ENCODE measurements at regions not wholly inside any gene's neighbourhood (a gene's known extent, or its start where the extent isn't known, plus 50 kb on each side); places are given as distances from the start of the nearest gene placed in this dataset.

DNA sequence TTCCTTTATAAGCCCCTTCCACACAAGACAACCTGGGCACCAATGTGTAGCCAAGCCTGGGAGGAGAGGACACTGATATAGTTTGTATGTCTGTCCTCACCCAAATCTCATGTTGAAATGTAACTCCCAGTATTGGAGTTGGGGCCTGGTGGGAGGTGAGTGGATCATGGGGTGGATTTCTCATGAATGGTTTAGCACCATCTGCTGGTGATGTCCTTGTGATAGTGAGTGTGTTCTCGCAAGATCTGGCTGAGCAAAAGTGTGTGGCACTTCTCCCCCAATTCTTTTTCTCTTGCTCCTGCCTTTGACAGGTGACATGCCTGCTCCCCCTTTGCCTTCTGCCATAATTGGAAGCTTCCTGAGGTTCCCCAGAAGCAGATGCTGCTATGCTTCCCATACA is 135.8 kb downstream of the USP31 start:
- Histone ChIP-seq H3K9me3 (ENCODE audit: low read depth) (no peaks in the 10 kb centered on the region), H3K4me3 (no peak overlapping the region), H3K4me1 (ENCODE audit: low read depth) (no peaks in the 10 kb centered on the region), H3K36me3 (no peaks in the 10 kb centered on the region), H3K27ac (no peak overlapping the region), H3K27me3 (no peaks in the 10 kb centered on the region)
- DNase-seq (ENCODE audit: low read depth in 1 of 2, low spot score in 1 of 2) = no peak
- TF ChIP-seq CTCF (IDR thresholded peaks at IDR 0.05; ENCODE audit: low read depth, low read length) = no peak

DNA sequence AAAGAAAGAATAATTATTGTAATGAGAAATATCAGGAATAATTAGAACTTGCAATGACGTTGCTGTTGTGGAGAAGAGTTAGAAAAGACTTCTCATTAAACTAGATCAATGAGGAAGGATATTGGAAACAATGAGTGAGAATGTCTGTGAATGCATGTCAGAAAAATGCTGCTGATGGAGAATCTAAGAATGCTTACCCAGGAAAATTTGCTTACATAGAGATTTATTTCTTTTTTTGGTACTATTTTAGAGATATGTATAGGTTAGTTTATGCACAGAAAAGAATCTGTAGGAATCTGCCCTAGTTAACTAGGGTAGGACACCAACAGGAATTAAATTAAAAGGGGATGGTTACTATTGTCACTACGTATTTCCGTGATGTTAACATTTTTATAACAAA is 140.2 kb downstream of the USP31 start:
- Histone ChIP-seq H3K27ac (no peak overlapping the region), H3K9me3 (ENCODE audit: low read depth) (no peaks in the 10 kb centered on the region), H3K36me3 (no peaks in the 10 kb centered on the region), H3K27me3 (no peaks in the 10 kb centered on the region), H3K4me3 (no peak overlapping the region), H3K4me1 (ENCODE audit: low read depth) (no peaks in the 10 kb centered on the region)
- no peak for DNase-seq (ENCODE audit: low read depth in 1 of 2, low spot score in 1 of 2)
- no peak for TF ChIP-seq CTCF (IDR thresholded peaks at IDR 0.05; ENCODE audit: low read depth, low read length)

- no peaks in the 10 kb centered on the region for H3K9me3 ChIP-seq (ENCODE audit: low read depth)
- H3K27ac ChIP-seq = no peak overlapping the region
Measured at GRCh38 chr16:23008041-23008440, 141.2 kb downstream of the USP31 start.

DNA sequence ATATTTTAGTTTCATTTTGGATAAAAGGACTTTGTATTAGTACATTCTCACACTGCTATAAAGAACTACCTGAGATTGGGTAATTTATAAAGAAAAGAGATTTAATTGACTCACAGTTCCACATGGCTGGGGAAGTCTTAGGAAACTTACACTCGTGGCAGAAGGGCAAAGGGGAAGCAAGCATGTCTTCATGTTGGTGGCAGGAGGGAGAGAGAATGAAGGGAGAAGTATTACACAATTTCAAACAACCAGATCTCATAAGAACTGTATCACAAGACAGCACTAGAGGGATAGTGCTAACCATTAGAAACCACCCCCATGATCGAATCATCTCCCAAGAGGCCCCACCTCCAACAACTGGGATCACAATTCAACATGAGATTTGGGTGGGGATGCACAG is 142.9 kb downstream of the USP31 start:
- DNase-seq (ENCODE audit: low read depth in 1 of 2, low spot score in 1 of 2) = no peak
- Histone ChIP-seq H3K36me3 (no peaks in the 10 kb centered on the region), H3K4me1 (ENCODE audit: low read depth) (no peaks in the 10 kb centered on the region), H3K27me3 (no peaks in the 10 kb centered on the region), H3K9me3 (ENCODE audit: low read depth) (no peaks in the 10 kb centered on the region), H3K27ac (no peak overlapping the region), H3K4me3 (no peak overlapping the region)
- TF ChIP-seq CTCF (IDR thresholded peaks at IDR 0.05; ENCODE audit: low read depth, low read length) = no peak

More at GRCh38 chr16:23008041-23008440, 141.2 kb downstream of the USP31 start:
- DNase-seq (ENCODE audit: low read depth in 1 of 2, low spot score in 1 of 2) = no peak
- Histone ChIP-seq H3K27me3 (no peaks in the 10 kb centered on the region), H3K4me3 (no peak overlapping the region), H3K36me3 (no peaks in the 10 kb centered on the region), H3K4me1 (ENCODE audit: low read depth) (no peaks in the 10 kb centered on the region)
- no peak for TF ChIP-seq CTCF (IDR thresholded peaks at IDR 0.05; ENCODE audit: low read depth, low read length)

- H3K27me3 ChIP-seq = no peaks in the 10 kb centered on the region
- DNase-seq (ENCODE audit: low read depth in 1 of 2, low spot score in 1 of 2) = no peak
- H3K36me3 ChIP-seq = no peaks in the 10 kb centered on the region
- H3K4me1 ChIP-seq (ENCODE audit: low read depth) = no peaks in the 10 kb centered on the region
- no peak for TF ChIP-seq CTCF (IDR thresholded peaks at IDR 0.05; ENCODE audit: low read depth, low read length)
- H3K4me3 ChIP-seq = no peak overlapping the region
- no peaks in the 10 kb centered on the region for H3K9me3 ChIP-seq (ENCODE audit: low read depth)
- H3K27ac ChIP-seq = no peak overlapping the region
Measured at GRCh38 chr16:23005951-23006350, 143.3 kb downstream of the USP31 start.

- no peak for DNase-seq (ENCODE audit: low read depth in 1 of 2, low spot score in 1 of 2)
- Histone ChIP-seq H3K27me3 (no peaks in the 10 kb centered on the region), H3K9me3 (ENCODE audit: low read depth) (no peaks in the 10 kb centered on the region), H3K27ac (no peak overlapping the region), H3K36me3 (no peaks in the 10 kb centered on the region), H3K4me1 (ENCODE audit: low read depth) (no peaks in the 10 kb centered on the region), H3K4me3 (no peak overlapping the region)
- no peak for TF ChIP-seq CTCF (IDR thresholded peaks at IDR 0.05; ENCODE audit: low read depth, low read length)
Measured at GRCh38 chr16:22989598-22989997, 159.7 kb downstream of the USP31 start.
